HG03097 (cell line): ENCODE measurements at regions not wholly inside any gene's neighbourhood (a gene's known extent, or its start where the extent isn't known, plus 50 kb on each side); places are given as distances from the start of the nearest gene placed in this dataset.
"Not testable (repeated sequence)": the region's sequence is repeated elsewhere in the genome, so short reads cannot be mapped to it uniquely, and the experiment has no call there.

Experiments
- ATAC-seq: cut with Tn5 transposase; IDR thresholded peaks from one replicate; pipeline ENCODE4 v1.9.1; 2021; ENCODE audit not compliant: unreplicated experiment, low FRiP score

DNA sequence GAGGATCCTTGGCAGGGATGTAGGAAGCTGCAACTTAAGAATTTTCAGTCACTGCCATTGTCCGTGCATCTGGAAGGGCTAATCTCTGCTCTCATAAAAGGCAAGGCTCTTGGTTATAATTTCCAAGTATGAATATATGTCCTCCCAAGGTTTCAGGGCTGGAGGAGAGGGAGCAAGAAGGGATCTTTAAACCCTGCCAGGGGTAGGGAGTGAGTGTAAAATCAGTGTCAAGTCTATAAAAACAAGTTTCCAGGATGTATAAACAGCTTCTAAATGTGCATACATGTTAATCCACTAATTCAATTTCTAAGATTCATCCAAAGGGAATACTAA, 110.2 kb upstream of the CYRIA start:
- no peak for ATAC-seq

DNA sequence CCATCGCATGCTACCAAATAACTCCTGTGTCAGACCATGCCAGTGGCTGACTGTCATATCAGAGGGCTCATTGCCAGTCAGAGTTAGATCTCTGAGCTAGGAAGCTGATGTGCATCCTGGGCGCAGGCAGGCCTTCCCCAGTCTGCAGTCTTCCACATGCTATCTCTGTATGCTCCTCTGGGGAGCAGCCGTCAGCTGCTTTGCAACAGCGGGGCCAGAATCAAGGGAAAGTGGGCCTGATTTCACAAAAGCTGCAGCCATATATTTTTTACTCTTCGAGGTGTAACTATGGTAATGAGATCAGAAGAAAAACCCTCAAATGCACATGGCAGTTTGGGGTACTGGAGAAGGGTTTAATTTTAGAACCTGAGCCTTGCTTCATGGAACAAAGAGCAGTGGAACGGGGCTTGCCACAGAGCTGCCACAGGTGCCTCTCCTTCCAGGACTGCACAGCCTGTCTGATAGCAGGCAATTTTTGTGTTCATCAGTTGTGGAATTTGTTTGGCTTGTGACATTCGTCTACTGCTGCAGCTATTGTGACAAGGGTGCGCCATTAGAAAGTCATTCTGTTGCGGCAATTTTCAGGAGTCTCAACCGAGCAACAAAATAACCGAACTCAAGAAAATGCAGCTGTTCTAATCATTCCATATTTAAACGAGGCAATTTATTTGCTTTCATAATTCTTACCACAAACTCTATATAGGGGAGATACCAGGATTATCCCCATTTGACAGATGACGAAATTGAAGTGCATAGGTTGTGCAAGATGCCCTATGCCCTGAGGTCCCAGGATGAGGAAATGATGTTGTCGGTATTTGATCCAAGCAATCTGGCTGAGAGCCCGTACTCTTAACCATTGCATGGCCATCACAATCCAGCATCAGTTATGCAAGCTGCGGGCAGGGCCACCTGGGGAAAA, 109.6 kb upstream of the CYRIA start:
- no peak for ATAC-seq

DNA sequence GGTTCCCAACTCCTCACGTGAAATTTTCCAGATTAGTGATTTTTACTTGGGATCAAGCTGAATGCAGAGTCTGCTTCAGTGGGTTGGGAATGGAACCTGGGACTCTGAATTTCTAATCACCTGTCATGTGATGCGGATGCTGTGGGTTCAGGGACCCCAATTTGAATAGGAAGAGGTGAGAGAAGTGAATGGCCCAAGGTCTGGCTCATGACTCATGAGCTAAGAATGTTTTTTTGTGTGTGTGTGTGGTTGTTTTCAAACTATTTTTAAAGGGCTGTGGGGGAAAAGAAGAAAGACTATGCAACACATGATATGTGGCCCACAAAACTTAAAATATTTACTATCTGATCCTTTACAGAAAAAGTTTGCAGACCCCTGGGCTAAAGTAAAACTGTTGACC, 108.5 kb upstream of the CYRIA start:
- ATAC-seq, result no peak

DNA sequence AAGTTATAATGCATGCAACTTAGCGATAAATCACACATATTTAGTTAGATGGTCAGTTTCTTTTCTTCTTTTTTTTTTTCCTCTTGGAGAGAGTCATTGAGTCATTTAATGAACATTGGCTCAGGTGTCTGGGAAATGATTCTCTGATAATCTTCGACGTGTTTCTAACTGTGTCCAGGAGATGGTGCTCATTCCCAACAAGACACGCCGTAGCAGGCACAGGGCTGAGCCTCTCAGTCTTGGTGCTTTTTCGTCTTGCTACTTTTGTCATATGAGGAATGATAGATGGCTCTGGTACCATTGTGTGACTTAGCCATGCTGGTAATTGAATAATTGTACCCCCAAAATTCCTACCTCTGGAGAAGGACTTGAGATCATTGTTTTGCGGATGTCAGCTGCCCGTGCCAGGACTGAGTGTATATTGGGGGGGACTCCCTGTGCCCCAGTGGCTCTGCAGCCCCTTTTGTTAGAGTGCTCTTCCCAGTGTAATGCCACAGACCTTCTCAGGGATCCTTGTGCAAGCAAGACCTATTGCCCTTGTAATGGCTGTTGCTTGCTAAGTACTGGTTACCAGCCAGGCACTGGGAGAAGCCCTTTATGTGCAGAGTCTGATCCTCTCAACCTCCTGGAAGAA, 107.6 kb upstream of the CYRIA start:
- peak; percentile 56 for ATAC-seq

DNA sequence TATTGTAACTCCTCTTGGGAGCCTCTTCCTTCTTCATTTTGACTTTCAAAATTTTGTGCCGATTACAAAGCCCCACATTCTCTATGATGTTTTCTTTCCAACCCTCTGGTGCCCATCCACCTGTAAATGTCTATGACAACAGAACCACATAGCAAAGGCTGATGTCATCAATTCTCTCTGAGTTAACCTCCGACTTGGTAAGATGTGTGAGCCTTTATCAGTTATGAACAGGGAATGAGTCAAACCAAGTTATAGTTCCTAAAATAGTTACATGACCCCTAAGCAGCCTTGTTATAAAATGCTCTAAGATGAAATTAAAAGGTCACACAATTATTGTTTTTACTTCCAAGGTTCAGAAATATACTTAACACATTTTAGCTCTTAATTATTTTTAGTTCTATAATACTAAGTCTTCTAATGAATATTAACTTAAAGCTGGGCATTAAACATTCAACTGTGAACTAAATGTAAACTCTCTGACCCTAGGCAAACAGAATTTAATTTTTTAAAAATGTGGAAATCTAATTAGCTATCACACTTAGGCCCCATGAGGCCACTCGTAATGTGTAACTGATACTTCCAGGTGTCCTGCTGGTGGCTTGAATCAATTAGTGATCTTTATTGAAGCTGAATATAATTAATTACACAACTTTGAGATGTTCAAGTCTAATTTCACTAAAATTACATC, 102.3 kb upstream of the CYRIA start:
- no peak for ATAC-seq

DNA sequence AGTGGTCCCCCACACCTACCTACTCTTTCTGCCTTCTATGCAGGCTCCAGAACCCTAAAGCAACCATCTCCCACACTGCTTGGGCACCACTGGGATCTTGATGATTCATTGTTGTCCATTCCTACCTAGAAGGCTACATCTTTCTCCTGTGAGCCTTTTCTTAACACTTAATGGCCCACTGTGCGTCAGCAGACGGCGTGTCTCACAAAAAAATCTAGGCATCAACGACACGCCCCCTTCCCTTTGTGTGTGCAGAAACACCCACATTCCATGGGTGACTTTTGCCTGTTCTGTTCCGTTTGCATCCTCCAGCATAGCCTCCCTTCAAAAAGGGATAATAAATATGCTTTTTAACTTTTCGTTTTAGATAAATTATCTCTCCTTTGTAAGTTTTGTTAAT, 99.7 kb upstream of the CYRIA start:
- ATAC-seq, result no peak

DNA sequence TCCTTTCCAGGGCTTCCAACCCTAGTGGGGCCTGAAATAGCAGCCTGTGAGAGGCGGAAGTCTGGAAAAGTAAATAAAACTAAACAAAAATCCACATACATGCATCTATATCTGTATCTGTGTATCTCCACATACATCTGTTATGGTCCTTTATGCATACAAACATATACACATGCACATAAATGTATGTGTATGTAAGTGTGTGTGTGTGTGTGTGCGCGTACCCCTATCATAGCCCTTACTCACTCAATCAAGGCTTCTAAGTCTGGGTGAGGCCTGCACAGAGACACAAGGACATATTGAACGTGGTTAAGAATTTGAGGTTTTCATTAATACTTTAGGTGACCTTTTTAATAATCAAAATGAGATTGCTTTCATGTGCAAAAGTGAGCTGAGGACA, 98.9 kb upstream of the CYRIA start:
- ATAC-seq, result no peak

DNA sequence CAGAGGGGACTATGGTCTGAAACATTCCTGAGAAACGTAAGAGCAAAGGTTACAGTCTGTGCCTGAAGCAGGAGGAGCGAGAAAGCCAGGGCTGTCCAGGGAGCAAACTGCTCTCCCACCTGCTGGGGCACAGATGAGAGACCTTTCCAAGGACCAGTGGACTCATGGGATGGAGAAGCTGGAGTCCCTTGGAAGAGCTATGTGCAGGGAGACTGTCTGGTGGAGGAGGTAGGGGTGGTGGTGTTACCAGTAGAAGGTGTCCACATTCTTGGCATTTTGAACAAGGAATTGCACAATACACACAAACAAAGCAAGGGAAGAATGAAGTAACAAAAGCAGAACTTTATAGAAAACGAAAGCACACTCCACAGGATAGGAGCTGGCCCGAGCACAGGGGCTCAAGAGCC, 97.9 kb upstream of the CYRIA start:
- no peak for ATAC-seq

DNA sequence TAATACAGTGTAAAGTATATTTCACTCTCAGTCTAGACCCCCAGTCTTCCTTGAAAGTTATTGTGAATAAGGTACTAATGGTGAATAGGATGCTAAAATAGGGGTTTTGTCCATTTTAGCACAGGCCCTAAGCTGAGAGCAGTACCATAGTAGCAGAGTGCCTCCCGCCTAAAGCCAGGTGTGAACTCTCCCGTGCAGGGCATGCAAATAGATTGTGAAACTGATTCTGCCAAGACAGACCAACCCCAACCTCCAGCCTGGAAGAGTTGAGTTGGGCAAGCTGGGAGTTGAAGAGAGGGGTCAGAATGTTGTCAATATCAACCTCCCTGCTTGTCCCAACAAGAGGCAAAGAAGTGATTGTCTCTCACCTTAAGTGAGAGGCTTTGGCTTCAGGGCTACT, 97.4 kb upstream of the CYRIA start:
- no peak for ATAC-seq

DNA sequence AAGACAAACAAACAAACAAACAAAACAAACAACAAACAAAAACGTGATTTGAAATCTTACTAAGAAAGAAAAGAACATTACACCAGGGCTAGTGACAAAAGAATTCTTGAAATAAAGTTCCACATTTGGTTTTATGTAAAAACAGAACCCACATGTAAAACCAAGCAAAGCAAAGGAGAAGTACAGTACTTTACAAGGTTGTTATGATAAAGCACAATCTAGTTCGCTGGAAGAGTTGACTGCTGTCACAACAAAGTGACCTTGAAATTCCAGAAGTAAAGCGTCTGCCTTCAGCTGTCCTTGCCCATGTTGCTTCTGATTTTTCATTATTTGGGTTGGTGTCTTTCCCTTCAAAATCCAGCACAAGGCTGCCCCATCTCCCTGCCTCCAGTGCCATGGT, 94.8 kb upstream of the CYRIA start:
- no peak for ATAC-seq

DNA sequence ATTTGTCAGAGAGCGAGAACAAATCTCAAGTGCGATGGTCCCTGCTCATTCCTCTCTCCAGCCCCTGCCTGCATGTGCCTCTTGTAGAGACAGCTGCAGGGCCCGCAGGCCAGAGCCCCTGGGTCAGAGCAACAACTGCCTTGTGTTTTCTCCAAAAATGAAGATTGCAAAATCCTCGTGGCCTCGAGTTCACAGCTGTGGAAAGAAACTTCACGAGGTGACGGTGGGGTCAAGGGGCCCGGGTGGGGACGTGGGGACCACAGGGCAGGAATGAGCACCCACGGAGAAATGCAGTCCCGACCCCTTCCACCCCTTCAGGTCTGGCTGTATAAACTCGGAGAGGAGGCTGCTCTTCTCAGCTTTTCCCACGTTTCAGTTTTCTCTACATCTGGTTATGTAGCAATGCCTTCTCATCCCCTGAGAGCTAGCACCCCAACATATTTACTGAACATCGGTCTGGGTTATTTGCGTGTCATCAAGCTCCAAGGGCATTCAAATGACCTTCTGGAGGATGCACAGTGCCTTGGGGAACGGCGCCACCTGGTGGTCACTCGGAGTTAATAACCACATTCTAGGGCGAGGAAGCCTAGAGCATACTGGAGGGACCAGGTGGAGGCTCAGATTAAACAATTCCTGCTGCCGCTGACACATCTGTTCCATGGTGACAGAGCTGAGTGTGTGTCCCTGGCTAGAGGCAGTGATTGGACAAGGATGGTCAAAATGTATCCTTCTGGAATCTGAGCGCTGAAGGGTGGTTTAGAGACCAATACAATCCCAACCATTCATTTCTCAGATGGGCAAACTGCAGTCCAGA, 91.4 kb upstream of the CYRIA start:
- peak; percentile 90 for ATAC-seq

DNA sequence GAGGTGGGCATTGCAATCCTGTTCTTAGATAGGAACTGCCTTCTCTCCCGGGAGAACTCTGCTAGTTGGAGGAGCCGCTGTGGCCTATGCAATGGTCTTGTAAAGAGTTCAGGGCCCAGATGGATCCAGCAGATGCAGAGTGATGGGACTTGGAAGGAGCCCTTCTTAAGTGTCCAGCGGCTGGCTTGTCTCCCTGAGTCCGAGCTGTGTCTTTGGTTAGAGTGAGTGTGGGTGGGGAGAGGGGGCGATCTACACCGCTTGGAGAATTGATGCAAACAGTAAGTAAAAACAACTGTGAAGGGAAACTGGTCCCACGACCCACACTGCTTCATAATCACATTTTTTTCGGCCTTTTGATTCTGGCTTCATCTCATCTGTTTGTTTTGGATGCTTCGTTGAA, 89.8 kb upstream of the CYRIA start:
- ATAC-seq, result no peak

DNA sequence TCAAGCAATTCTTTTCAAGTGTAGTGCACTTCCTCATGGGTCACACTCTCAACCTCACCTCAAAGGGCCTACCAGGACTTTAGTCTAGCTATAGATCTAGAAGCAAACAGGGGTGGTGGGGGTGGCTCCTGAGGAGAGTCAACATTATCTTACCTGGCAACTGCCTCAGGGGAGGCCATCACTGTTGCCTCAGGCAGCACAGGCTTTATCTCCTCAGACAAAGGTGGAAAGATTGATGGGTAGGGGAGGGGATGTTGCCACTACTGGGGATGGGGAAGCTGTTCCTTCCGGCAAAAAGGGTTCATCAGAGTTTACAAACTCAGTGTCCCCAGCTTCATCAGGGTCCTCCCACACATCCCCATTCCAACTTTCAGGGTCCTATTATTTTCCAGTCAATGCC, 87.4 kb upstream of the CYRIA start:
- not testable (repeated sequence) for ATAC-seq

DNA sequence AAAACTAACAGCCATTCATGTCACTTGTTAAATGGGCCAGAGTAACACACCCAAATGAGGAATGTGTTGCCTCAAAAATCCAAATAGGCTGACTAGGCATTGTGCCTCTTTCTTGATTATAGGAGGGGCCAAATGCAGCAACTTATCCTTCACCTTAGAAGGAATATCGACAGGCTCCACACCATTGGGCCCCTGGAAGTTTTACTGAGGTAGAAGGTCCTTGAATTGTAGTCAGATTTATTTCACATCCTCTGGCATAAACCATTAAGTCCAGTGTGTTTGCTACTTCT, 85.2 kb upstream of the CYRIA start:
- ATAC-seq, result not testable (repeated sequence)

DNA sequence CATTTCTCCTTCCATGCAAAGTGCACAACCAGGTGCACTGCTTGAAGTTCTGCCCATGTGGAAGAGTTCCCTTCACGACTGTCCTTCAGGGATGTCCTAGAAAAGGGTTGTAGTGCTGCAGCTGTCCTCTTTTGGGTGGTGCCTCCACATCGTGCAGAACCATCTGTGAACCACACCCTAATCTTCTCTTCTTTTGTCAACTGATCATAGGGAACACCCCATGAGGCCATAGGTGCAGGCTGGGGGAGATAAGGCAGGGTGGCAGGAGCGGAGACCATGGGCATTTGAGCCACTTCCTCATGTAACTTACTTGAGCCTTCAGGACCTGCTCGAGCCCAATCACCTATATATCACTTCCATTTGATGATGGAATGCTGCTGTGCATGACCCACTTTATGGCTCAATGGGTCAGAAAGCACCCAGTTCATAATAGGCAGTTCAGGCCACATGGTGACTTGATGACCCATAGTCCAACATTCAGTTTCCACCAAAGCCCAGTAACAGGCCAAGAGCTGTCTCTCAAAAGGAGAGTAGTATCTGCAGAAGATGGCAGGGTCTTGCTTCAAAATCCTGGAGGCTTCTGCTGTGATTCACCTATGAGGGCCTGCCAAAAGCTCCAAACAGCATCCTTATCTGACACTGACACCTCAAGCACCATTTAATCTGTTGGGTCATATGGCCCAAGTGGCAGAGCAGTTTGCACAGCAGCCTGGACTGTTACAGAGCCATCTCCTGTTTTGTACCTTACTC, 84.7 kb upstream of the CYRIA start:
- ATAC-seq, result no peak

DNA sequence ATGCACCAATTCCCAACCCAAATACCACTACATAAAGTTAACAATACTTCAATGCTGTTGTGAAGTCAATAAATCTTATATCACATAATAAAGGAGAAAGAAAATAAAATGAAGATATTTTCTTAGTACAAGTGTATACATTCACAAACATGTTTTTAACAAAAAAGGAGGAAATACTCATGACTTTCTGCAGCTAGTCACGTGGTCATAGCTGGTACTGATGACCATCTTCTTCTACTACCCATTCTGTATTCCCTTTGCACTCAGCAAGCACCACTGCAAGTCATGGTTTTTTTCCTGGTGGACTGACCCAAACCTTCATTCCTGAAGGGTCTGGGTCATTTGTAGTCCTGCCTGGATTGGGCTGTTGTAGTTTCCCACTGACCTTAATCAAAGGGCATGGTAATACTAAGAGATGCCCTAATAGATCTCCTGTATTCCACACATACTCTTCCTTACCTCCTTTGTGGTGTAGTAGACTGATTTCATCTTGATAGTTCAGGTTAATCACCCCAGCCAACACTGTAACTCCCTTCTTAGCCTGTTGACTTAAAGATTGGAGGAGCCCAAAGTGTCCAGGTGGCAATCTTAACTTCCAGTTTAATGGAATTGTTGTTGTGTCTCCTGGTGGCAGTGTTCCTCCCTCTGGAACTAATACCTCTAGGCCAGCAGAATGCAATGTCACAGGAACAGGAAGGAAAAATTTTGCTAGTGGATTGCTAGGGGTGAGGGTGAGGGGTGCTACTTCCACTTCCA, 83.1 kb upstream of the CYRIA start:
- ATAC-seq, result not testable (repeated sequence)

DNA sequence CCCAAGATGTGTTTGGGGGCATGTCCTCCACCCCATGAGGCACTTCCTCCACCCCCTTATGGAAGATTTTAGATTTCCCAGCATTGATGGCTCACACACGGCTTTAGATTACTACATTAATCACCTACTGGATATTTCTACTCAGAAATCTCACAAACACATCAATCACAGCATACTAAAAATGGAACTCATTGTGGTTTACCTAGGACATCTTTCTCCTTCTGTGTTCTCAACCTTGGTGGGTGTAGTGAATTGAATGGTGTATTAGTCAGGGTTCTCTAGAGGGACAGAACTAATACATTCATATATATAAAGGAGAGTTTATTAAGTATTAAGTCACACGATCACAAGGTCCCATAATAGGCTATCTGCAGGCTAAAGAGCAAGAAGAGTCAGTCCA, 82.1 kb upstream of the CYRIA start:
- no peak for ATAC-seq

DNA sequence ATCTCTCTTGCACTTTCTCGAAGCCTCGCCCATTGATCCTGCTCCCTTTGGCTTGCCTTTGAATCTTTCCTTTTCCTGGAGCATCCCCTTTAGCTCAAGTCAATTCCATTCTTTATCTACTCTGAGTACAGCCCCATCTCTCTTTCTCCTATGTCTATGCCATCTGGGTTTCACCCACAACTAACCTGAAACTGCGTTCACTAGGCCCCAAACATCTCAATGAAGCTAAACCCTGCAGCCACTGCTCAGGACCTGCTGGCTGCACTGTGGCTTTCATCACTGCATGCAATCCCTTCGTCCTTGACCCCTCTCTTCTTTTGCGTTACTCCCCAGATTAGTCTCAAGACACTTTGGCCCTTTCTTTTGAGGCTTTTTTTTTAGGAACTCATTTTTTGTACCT, 81.6 kb upstream of the CYRIA start:
- ATAC-seq, result no peak

DNA sequence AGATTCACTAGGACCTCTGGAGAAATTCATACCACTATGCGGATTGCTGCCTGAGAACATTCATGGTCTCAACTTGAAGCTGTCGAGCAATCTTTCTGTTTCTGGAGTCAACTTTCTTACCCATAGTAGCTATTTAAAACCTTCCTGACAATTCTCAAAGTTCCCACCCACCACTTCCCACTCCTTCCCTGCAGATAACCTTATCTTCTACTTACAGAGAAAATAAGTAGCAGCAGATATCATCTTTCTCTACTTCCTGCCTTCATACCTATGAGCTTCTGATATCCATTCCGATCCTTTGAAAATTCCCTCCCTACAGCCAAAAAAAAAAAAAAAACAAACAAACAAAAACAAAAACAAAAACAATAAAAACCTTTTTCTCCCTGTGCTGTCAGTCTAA, 81.2 kb upstream of the CYRIA start:
- no peak for ATAC-seq

DNA sequence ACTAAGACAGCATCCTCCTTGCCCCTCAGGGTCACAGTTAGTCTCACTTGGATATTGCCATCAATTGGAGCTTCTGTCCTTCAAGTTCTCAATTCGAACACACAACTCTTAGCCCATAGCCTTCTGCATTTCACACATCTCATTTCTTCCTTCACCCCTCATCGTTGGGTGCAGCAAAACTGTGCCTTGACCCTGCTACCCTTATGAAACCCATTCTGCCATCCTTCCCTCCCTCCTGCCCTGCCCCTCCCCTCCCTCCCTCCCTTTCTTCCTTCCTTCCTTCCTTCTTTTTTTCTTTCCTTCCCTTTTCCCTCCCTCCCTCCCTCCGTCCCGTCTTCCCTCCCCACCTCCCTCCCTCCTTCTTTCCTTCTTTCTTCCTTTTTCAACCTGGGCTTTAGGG, 80.7 kb upstream of the CYRIA start:
- ATAC-seq, result no peak
